ENCODE measurements at regions not wholly inside any gene's neighbourhood (a gene's known extent, or its start where the extent isn't known, plus 50 kb on each side); places are given as distances from the start of the nearest gene placed in this dataset.

DNA sequence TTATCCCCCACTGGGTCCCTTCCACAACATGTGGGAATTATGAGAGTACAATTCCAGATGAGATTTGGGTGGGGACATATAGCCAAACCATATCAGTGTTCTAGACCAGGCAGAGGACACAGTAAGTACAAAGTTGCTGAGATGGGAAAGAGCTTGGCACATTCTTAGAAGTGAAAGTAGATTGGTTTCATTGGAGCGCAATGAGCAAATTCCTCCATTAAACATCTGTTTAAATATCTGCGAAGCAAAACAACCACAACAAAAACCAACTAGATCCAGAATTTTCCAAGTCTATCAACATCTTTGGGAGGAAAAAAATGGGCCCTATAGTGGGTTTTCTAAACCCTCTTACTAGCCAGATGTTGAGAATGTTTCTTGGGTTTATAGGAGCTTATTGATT lies 80.0 kb upstream of the STEAP1B start:
- Histone ChIP-seq H4K20me1 (ENCODE audit: insufficient read depth) (no peaks in the 10 kb centered on the region), H3K79me2 (ENCODE audit: insufficient read depth, low read length) (no peaks in the 10 kb centered on the region), H3K9ac (ENCODE audit: low read length) (no peak overlapping the region), H3K27ac (ENCODE audit: low read depth, low read length) (no peak overlapping the region), H3K27me3 (ENCODE audit: insufficient read depth, low read length) (no peaks in the 10 kb centered on the region), H2AFZ (ENCODE audit: low read depth, low read length, poor library complexity, severe bottlenecking) (no peak overlapping the region), H3K4me3 (replicated peaks in 1 of 2; ENCODE audit: low read depth in 1 of 2, low read length in 2 of 2) (no peak overlapping the region), H3K36me3 (ENCODE audit: control insufficient read depth in 1 of 2, insufficient read depth in 2 of 2, low read length in 2 of 2) (no peaks in the 10 kb centered on the region), H3K9me2 (ENCODE audit: insufficient read depth) (no peaks in the 10 kb centered on the region), H3K9me3 (ENCODE audit: control insufficient read depth in 1 of 2, insufficient read depth in 1 of 2, low read depth in 1 of 2, low read length in 2 of 2) (no peaks in the 10 kb centered on the region), H3K4me1 (ENCODE audit: control insufficient read depth in 1 of 2, insufficient read depth in 2 of 2, low read length in 2 of 2) (peaks cover 9 to 11% of the 10 kb centered on the region in 2 experiments), H3K4me2 (ENCODE audit: low read length) (no peak overlapping the region)
- TF ChIP-seq CBX3 (IDR thresholded peaks at IDR 0.05; ENCODE audit: low read depth), result no peak
- TF ChIP-seq, protein P1, sequence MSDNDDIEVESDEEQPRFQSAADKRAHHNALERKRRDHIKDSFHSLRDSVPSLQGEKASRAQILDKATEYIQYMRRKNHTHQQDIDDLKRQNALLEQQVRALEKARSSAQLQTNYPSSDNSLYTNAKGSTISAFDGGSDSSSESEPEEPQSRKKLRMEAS (IDR thresholded peaks at IDR 0.05), result no peak
- no peak for TF ChIP-seq SIN3A (IDR thresholded peaks at IDR 0.05; ENCODE audit: low read depth)
- TF ChIP-seq TCF7L2 (IDR thresholded peaks at IDR 0.05; ENCODE audit: borderline replicate concordance, extremely low read depth, insufficient read depth, insufficient read length), result no peak
- no peak for TF ChIP-seq ZFX (IDR thresholded peaks at IDR 0.05)
- no peak for TF ChIP-seq EZH2phosphoT487 (IDR thresholded peaks at IDR 0.05; ENCODE audit: borderline replicate concordance)
- no peak for TF ChIP-seq ELF1 (IDR thresholded peaks at IDR 0.05; ENCODE audit: borderline replicate concordance, low read depth)
- no peak for TF ChIP-seq ZNF274 (IDR thresholded peaks at IDR 0.05; ENCODE audit: low read depth, low read length)
- TF ChIP-seq, protein P2, sequence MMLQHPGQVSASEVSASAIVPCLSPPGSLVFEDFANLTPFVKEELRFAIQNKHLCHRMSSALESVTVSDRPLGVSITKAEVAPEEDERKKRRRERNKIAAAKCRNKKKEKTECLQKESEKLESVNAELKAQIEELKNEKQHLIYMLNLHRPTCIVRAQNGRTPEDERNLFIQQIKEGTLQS (IDR thresholded peaks at IDR 0.05), result no peak
- no peak for TF ChIP-seq SP1 (IDR thresholded peaks at IDR 0.05; ENCODE audit: low read depth)
- no peak for TF ChIP-seq FOSL1 (IDR thresholded peaks at IDR 0.05; ENCODE audit: low read depth)
- TF ChIP-seq EGR1 (IDR thresholded peaks at IDR 0.05; ENCODE audit: low read depth), result no peak
- TF ChIP-seq, protein P3, sequence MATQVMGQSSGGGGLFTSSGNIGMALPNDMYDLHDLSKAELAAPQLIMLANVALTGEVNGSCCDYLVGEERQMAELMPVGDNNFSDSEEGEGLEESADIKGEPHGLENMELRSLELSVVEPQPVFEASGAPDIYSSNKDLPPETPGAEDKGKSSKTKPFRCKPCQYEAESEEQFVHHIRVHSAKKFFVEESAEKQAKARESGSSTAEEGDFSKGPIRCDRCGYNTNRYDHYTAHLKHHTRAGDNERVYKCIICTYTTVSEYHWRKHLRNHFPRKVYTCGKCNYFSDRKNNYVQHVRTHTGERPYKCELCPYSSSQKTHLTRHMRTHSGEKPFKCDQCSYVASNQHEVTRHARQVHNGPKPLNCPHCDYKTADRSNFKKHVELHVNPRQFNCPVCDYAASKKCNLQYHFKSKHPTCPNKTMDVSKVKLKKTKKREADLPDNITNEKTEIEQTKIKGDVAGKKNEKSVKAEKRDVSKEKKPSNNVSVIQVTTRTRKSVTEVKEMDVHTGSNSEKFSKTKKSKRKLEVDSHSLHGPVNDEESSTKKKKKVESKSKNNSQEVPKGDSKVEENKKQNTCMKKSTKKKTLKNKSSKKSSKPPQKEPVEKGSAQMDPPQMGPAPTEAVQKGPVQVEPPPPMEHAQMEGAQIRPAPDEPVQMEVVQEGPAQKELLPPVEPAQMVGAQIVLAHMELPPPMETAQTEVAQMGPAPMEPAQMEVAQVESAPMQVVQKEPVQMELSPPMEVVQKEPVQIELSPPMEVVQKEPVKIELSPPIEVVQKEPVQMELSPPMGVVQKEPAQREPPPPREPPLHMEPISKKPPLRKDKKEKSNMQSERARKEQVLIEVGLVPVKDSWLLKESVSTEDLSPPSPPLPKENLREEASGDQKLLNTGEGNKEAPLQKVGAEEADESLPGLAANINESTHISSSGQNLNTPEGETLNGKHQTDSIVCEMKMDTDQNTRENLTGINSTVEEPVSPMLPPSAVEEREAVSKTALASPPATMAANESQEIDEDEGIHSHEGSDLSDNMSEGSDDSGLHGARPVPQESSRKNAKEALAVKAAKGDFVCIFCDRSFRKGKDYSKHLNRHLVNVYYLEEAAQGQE (IDR thresholded peaks at IDR 0.05; ENCODE audit: low read depth), result no peak
- ChIA-PET CTCF (no interaction called here), RAD21 (ENCODE audit: low non-redundant PET in 1 of 2, low total read pairs in 2 of 2, uncharacterized antibody in 2 of 2, unreplicated experiment in 2 of 2) (no interaction called here), POLR2A (no interaction called here)
- intact Hi-C loops (cut with micrococcal nuclease), result no loop called here
- DNase-seq (ENCODE audit: low read depth, low spot score) (no peak), ATAC-seq (no peak)
- BruUV-seq (replicated peaks), result no TSS peak

Data from HCT116 (cell line).